ENCODE measurements at regions not wholly inside any gene's neighbourhood (a gene's known extent, or its start where the extent isn't known, plus 50 kb on each side); places are given as distances from the start of the nearest gene placed in this dataset.

- TF ChIP-seq, protein P1, sequence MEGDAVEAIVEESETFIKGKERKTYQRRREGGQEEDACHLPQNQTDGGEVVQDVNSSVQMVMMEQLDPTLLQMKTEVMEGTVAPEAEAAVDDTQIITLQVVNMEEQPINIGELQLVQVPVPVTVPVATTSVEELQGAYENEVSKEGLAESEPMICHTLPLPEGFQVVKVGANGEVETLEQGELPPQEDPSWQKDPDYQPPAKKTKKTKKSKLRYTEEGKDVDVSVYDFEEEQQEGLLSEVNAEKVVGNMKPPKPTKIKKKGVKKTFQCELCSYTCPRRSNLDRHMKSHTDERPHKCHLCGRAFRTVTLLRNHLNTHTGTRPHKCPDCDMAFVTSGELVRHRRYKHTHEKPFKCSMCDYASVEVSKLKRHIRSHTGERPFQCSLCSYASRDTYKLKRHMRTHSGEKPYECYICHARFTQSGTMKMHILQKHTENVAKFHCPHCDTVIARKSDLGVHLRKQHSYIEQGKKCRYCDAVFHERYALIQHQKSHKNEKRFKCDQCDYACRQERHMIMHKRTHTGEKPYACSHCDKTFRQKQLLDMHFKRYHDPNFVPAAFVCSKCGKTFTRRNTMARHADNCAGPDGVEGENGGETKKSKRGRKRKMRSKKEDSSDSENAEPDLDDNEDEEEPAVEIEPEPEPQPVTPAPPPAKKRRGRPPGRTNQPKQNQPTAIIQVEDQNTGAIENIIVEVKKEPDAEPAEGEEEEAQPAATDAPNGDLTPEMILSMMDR (IDR thresholded peaks at IDR 0.05), result no peak
- TF ChIP-seq EZH2 (IDR thresholded peaks at IDR 0.05), result no peak
- TF ChIP-seq EZH2phosphoT487 (IDR thresholded peaks at IDR 0.05), result no peak
Observed at GRCh38 chr2:47656715-47657600, 86.2 kb upstream of the KCNK12 start.

All from neural progenitor cell (in vitro differentiated cells).